Activated CD8-positive, alpha-beta memory T cell treated with anti-CD3 and anti-CD28 coated beads, Interleukin-2, amount 50 U/mL, for 1 hour (primary cell): ENCODE measurements at regions not wholly inside any gene's neighbourhood (a gene's known extent, or its start where the extent isn't known, plus 50 kb on each side); places are given as distances from the start of the nearest gene placed in this dataset.

Experiments used
- DNase-seq: peaks from one replicate; pipeline ENCODE4 v3.0.0-alpha.2; 2020; ENCODE audit errors: extremely low read depth

DNA sequence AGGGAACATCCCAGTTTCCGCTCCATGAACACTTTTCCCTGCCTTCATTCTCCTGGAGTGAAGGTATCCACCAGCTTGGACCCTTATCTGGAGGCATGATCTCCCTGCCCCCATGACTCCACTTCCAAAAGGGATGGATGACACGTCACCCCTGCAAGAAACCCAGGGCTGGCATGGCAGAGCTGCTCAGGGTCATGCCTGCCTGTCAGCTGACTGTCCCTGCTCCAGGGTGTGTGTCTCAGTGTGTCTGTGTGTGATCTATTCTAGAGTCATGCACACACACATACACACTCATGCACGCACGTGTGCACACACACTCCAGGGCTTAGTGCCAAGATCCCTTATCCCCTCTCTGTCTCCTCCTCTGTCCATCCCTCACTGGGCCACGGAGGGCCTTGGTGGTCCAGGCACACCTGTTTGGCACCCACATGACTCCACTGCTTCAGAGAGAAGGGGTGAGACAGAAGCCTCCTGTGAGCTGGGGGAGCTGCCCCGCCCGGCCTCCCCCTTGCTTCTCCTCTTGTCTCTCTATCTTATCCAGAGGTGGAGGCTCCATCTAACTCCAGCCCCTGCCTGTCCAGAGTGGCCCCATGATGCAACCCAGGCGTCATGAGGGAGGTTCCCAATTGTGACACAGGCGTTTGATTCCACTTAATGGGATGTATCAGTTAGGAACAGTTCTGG is 290.9 kb downstream of the CDC5L start:
- DNase-seq = no peak

DNA sequence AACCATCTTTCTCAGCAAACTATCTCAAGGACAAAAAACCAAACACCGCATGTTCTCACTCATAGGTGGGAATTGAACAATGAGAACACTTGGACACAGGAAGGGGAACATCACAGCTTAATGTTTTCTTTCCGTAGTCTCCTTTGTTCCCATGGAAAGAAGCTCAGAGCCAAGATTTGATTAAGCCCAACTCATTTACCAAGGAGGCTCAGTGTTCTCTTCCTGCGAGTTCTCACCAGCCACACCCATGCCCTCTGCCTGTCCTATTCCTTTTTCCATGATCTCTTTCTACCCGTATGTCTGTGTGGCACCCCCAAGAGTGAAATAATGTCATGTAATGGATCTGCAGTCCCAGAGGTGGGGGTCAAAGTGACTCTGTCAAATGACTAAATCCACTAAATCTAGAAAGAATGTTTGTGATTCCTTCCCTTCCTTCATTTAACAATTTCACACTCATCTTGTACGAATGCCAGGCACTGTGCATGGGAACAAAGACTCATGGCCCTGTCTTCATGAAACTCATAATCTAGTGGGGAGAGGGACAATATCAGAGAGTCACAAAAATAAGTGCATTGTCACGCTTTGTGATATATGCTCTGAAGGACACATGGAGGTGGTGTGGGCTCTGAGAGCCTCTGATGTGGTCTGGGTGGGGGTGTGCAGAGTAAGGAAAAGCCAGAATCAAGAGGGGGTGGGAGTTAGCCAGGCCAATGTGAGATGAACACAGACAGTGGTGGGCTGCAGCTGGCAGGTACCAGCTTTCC is 292.1 kb downstream of the CDC5L start:
- no peak for DNase-seq

DNA sequence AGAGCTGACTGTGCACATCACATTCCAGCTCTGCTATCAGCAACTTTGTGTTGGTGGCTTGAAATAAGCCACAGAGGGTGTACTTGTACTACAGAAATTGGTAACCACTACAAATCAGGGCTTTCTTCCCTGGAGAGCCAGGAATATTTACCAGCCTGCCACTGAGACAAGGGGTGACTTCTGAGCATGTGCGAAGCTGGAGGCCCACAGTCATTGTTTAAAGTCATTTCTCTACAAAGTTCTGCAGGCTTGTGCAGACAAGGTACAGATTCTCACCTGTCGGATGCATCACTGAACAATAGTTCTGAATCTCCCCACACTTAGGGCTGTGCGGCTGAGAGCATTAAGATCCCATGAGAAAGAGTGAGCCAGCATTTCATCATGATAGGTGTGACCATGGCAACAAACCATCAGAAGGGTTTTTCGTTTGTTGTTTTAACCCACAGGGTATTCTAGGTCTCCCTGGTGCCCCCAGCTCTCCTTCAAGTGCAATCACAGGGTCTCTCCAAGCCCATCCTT is 292.8 kb downstream of the CDC5L start:
- no peak for DNase-seq

DNA sequence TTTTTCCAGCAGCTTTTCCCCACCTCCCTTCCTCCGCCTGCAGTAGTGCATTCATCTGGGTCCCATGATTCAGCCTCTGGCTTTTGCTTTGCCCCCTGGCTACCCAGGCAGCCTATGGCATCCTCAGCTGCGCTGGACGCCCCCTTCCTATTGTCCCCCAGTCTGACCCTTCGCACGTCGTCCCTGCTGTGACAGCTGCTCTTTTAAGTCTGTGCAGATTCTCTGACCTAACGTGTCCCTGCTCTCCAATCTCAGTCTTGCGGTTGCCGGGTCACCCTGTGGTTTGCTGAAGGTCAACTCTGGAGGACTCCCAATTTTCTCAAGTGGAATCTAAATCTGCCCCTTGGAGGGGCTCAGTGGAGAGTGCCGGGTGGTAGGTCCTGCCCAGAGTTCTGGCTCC is 294.3 kb downstream of the CDC5L start:
- no peak for DNase-seq

DNA sequence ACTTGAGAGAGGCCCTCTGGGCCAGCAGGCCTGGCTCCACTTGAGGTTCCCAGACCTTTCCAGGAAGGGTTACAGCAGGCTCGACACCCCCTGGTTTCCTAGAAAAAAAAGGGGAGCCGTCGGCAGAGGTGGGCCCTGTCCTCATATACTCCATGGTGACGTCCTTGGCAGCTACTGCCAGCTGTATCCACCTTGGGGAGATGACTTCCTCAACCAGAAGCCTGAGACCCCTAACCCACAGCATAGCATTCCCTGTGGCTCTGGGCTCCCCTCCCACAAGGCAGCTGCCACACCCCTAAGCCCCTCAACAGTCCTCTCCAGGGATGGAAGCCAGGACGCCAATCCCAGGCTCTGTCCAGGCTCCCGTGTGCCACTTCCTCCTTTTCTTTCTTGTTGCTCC is 294.8 kb downstream of the CDC5L start:
- DNase-seq = no peak

DNA sequence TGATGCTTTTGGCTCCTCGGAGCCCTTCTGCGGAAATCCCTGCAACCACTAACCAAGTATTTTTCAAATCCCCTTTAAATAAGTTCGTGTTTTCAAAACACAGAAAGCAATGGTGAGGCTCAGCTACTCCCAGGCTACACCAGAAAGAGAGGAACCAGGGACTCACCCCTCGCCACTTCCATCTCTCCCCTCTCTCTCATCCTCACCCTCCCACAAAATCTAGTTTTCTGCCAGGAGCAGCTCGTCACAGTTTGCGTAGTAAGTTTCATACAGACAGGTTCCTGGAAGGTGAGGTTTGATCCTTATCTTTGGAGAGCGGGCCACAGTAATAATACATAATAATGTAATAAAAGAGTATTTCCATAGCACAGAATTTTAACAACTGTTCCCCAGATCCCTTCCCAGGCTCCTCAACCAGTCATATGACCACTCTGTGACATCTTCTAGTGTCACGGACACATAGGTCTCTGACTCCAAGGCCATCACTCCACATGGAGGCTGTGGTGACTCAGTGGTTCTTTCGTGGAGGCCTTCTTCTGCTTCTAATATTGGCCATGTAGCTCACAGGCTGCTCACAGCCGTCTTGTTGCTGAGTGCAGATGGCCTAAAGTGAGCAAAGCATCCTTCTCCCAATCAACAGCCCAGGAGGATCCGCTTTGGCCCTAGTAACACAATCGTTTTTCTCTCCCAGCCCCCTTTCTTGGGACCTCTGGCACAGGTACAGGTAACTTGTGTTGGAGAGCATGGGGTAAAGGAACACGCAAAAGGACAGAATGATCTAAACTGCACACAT is 295.7 kb downstream of the CDC5L start:
- DNase-seq = no peak

DNA sequence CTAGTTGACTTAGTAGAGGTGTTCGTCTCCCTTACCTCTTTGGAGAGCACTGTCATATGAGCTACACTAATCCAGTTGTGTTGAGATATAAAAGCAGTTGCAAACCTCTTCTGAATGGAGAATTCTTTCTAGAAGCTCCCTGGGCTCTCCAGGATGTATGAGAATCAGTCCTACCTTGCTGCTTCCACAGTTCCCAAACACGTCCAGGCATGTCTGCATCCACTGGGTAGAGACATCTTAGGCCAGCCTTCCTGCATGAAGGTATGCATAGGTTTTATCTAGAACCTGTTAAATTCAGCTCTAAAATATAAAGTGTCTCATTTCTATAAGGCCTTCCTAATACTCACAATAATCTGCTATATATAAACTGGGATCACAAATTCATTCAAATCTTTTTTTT is 297.7 kb downstream of the CDC5L start:
- DNase-seq = no peak

DNA sequence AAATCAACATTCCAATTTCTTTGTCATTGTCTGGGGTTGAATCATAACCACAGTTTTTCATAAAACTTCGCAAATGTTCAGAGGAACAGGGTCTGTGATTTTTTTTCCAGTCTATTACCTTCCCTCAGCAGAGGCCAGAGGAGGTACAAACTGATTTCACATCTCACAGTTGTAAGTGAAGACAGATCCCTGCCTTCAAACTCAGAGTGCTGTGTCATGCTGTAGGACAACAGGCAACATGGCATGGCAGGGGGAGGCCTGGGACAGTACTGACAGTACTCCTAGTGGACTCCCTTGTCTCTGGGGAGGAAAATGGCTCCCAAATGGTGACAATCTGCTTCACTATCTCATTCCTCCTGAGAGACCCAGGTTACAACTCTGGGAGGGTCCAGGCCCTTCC is 308.6 kb downstream of the CDC5L start:
- no peak for DNase-seq

DNA sequence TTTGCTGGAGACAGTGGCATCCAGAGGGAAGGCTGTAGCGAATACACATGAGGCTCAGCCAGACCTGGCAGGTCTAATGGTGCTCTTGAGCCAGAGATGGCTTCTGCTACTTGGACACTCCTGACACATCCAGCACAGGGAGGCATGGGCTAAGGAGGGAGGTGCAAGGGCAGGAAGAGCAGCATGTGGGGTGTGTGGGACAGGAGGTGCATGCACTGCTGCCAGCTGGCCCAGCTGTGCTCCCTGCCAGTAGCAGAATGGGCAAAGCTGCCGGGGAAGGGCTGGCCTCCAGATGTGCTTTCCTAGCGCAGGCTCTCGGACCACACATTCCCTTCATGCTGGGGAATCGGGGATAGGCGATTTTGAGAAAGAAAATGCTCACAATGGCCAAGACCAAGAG is 309.2 kb downstream of the CDC5L start:
- no peak for DNase-seq

DNA sequence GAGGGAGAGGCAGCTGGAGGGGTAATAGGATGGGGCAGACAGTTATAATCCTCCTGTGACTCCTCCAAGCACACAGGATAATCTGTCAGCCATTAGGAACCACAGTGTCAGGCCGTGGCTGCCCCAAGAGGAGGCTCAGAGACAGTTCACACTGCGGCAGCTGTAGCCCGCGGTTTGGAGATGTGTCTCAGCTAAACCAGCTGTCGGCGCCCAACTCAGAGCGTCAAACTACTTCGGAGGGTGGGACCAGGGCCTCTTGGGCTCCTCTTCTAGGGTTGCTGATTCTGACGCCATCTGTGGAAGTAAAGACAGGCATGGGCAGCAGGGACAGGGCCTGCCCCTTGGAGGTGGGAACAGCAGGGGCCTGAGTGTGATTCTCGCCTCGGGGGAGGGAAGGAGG is 309.8 kb downstream of the CDC5L start:
- DNase-seq = no peak

DNA sequence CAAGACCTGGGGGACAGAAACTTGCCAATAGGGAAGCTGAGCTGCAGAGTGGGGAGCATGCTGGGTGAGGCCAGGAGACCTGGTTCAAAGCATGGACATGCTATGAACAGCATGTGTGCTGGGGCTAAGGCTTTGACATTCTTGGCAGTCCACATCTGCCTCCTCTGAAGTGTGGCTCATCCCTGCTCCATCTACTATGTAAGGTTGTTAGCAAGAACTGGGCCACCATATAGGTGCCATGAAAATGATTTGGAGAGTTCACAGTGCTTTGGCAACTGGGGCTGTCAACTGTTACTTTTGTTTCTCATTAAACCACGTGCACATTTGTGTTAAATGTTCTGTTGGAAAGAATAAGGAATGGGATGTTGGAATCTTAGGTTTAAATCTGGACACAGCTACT is 311.1 kb downstream of the CDC5L start:
- DNase-seq = no peak

DNA sequence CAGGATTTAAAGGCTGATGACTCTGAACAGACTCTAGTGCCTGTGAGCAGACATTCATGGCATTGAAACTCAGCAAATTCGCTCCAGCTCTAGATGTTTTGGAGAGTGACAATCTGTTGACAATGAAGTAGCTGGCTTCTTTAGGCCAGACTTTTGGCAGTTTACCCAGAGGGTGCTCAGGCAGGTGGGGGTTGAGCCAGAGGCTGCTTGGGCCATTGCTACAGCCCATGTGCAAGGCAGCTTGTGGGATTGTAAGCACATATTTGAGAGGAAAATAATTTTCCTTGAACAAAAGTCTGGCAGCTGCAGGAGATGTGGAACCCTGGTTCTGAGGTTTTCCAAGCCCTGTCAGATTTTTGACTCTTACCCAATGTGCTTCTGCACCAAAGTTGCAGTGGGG is 311.6 kb downstream of the CDC5L start:
- no peak for DNase-seq

DNA sequence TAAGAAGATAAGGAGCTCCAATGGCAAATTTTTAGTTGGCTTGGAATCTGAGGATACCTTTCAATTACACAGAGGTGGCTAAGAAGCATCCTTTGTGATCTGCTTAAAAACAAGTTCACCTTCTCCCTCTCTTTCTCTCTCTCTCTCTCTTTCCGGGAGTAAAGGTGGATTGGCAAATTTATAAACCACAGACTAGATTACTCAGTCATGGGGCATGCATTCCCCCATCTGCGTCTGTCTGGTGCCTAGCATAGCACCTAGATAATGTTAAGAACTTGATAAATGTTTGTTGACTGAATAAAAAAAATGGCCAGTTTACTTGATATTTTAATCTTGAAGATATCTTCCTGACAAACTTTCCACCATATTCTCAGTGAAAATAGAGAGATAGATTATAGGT is 312.3 kb downstream of the CDC5L start:
- no peak for DNase-seq

DNA sequence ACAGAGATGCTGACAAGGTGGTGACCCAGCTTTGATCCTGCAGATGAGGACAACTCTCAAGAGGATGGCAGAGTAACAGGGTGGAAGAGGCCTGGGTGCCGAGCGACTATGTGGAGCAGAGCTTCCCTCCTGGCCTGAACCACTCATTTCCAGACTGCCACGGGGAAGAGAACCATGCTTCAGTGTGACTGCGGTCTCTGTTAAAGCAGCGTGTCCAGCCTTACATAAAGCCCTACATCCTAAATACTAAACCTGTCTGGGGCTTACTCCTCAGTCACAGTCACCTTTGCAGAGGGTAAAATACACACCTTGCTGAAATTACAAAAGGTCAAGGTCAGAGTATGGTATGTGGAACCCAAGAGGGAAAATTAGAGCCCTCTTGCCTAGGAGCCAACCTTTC is 312.9 kb downstream of the CDC5L start:
- no peak for DNase-seq

DNA sequence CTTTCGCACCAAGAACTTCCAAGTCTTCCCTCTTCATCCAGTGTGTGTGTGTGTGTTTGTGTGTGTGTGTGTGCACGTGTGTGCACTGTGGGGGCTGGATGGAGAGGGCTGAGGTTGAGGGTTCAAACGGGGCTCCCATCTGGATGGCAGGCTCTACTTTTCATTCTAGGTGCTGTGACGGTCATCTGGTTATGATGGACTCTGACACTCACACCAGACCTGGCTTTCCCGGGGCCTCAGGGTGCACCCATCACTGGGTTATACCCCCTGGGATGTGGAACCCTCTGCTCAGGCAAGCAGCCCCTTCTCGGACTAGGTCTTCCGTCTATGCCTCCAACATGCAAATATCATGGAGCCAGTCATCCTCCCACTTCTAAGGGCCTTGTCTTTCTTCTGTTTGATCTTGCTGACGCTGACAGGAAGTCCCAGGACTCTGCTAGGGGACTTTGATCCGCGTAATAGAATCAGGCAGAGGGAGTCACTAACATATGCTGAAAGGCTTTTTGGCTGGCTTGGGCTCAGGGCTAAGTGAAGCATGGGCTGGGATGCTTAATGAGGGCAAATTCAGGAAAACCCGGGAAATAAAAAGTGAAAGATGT is 313.6 kb downstream of the CDC5L start:
- no peak for DNase-seq

DNA sequence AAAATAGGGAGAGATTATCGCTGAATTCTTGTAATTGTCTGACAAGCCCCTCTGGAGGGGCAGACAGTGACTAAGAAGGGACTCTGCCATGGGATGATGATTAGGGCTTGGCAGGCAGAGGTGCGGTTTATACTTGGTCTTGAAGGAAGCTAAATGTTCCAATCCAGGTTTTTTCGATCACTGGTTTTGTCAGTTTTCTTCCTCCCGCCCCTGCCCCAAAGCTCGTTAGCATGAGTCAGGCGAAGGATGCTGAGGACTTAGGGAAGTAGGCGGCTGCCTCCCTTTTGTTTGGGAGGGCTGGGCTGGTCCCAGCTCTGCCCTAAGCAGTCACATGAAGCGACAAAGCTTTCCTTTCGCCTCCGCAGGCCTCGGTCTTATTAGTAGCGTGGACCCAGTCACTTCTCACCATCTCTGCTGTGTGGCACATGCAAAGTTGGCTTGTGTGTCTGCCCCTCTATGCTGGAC is 314.2 kb downstream of the CDC5L start:
- DNase-seq = no peak

DNA sequence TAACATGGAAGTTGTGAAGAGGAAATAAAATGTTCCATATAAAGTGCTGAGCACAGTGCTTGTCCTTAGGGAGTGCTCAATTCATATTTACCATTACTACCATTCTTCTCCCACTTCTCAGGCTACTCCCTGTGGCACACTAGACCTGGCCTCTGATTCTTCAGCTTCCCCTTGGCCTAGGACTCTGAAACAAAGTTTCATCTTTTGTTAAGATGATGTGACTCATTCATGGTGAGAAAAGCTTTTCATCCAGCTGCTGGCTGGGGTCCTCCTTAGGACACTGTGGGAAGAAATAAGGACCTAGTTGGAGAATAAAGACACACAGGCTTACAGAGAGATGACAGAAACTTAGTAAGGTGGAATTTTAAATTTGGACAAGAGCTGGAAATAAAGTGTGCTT is 314.8 kb downstream of the CDC5L start:
- DNase-seq = no peak

DNA sequence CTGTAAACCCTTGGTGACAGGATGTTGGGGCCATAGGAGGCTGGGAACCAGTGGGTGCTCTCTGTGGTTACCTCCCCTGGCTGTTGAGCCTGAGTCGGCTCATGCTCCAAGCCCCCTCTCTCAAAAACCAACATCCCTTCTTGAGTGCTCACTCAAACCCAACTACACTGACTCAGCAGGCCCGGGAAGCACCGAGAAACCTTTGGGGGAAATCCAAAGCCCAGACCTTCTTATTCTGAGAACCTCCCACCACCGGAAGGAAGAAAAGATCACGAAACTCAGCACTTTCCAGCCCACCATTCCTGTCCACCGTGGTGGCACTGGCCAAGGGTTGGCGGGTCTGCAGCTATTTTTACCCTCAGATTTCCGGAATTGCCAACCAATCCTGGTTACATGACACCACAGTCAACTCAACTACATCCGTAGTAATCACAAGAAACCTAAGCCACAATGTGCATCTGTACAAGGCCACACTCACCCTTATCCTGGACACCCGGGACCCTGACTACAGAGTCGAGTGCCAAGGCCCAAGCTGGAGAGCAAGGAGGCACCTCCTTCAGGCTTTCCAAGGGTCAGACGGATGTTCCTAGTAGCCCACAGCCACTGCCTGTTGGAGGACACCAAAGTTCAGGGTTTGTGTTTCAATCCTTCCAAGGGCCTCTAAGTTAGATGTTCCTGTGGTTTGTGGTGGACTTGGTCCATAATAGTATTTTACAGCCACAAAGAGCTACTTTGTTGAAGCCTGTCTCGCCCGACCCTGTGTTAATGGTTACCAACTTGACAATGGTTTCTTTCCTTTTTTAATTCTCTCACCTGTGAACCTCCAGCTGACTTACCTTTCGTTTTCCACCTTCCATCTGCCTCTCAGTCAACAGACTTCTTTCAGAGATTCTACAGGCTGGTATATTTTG is 317.0 kb downstream of the CDC5L start:
- no peak for DNase-seq

DNA sequence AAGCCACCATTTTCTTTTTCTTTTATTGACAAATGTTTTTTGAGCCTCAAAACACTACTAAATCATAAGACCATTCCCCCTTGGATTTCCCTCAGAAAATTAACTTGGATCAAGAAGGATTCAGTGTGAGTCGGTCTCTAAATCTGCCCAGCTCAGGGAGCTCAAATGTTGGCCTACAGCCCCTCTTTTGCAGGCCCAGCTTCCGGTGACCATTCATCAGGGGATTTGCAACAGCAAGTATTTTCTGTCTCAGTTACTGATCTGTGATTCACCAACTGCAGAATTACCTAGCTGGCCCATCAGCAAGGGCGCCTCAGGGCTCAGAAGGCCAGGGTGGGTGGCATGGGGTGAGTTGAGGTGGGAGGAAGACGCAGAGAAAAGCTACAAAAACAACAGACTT is 318.1 kb downstream of the CDC5L start:
- no peak for DNase-seq

DNA sequence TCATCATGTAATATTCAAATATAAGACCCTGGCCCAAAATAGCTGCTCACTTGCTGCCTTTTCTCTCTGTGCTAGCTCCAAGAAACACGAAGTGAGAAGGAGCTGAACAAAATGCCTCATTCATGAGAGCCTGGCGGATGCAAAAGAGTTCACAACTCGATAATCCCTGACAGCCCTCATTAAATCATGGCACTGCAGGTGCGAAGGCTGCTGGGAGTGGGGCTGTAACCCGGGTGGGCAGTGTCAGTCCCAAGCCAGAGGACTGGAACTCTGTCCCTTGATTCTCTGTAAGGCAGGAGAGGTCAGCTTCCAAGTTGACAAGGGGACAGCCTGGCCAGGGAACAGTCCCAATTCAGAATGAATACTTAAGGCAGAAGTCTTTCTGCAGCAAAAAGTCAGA is 318.5 kb downstream of the CDC5L start:
- DNase-seq = no peak

DNA sequence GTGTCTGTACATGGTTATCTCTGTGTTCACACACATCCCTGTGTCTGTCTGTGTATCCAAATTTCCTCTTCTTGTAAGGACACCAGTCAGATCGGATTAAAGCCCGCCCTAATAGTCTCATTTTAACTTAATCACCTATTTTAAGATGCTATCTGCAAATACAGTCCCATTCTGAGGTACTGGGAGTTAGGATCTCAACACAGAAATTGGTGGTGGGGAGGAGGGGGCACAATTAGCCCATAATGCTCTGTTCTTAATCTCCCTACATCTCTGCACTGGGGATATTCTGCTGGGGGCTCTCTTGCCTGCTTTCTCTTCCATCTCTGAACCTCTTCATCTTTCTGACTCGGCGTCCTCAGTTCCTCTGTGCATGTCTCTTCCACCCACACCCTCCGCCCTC is 320.7 kb downstream of the CDC5L start:
- no peak for DNase-seq
